ENCODE measurements at regions not wholly inside any gene's neighbourhood (a gene's known extent, or its start where the extent isn't known, plus 50 kb on each side); places are given as distances from the start of the nearest gene placed in this dataset.
"Not testable (repeated sequence)": the region's sequence is repeated elsewhere in the genome, so short reads cannot be mapped to it uniquely, and the experiment has no call there.

DNA sequence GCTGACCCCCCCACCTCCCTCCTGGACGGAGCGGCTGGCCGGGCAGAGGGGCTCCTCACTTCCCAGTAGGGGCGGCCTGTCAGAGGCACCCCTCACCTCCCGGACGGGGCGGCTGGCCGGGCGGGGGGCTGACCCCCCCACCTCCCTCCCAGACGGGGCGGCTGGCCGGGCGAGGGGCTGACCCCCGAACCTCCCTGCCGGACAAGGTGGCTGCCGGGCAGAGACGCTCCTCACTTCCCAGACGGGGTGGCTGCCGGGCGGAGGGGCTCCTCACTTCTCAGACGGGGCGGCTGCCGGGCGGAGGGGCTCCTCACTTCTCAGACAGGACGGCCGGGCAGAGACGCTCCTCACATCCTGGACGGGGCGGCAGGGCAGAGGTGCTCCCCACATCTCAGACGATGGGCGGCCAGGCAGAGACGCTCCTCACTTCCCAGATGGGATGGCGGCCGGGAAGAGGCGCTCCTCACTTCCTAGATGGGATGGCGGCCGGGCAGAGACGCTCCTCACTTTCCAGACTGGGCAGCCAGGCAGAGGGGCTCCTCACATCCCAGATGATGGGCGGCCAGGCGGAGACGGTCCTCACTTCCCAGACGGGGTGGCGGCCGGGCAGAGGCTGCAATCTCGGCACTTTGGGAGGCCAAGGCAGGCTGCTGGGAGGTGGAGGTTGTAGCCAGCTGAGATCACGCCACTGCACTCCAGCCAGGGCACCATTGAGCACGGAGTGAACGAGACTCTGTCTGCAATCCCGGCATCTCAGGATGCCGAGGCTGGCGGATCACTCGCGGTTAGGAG, 66.2 kb upstream of the PAPPA2 start:
- not testable (repeated sequence) for DNase-seq (ENCODE audit: low spot score)

DNA sequence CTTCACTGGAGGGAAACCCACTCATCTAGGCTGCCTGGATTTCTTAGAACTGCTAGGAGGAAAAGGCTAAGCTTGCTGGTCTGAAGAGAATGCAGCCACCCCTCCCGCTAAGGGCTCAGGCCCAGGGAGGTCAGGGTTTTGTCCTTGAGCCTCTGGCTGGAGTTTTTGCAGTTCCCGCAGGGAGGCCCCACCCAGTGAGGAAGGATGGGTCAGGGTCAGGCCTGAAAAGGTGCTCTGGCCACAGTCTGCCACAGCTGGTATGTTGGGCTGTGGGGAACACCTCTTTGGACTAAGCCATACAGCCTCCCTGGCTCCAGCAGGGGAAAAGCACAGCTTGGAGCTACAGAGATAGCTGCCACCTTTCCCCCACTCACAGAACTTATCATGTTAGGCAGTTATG, 71.4 kb upstream of the PAPPA2 start:
- no peak for DNase-seq (ENCODE audit: low spot score)

DNA sequence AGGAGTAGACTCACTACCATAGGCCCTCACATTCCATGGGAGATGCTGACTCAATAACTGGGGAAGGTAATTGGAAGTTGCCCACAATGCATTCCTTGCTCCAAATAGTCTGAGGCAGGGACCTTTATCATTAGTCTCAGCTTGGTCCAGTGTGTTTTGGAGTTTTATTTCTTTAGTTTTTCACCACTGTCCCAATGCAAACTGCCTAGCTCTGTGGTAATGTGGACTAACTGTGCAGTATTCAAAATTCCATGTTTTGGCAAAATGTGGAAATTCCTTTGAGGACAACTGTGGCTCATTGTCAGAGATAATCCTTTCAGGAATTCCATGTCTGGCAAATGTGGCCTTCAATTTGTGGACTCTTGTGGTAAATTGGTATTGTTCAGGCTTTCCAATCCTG, 78.1 kb upstream of the PAPPA2 start:
- no peak for DNase-seq (ENCODE audit: low spot score)

DNA sequence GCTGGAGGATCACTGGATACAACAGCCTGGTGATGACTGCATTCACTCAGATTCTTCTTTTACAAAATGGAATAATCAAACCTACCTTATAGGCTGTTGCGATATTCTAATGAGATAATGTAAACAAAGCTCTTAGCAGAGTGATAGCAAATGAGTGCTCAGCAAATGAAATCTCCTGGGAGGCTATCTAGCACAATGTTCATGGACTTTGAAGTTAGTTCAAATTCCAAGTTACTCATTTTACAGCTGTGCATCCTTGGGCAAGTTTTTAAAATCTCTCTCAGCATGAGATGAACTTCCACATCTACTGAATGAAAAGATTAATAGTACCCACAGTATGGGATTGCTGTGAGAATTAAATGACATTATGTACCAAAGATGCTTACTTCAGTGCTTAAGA, 80.8 kb upstream of the PAPPA2 start:
- DNase-seq (ENCODE audit: low spot score) = no peak

DNA sequence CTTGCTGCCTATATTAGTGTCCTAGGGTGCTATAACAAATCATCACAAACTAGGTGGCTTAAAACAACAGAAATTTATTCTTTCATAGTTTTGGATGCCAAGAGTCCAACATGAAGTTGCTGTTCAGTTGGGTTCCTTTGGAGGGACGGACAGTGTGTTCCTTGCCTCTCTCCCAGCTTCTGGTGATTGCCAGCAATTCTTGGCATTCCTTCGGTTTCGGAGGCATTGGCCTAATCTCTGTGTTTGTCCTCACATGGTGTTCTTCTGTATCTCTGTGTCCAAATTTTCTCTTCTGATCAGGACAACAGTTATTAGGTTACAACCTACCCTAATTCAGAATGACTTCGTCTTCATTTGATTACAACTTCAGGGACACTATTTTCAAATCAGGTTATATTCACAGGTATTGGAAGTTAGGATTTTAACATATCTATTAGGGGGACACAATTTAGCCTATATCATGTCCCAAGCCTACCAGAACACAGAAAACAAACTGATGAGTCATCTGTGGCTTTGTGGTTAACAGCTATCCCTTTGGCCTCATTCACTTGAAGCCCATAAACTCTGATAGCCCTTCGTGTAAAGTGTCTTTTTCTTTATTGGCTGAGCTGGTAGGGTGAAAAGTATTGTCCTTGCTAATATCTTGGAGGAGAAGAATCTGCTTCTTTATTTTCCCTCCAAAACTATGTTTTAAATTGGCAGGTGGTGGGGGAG, 83.2 kb upstream of the PAPPA2 start:
- no peak for DNase-seq (ENCODE audit: low spot score)

DNA sequence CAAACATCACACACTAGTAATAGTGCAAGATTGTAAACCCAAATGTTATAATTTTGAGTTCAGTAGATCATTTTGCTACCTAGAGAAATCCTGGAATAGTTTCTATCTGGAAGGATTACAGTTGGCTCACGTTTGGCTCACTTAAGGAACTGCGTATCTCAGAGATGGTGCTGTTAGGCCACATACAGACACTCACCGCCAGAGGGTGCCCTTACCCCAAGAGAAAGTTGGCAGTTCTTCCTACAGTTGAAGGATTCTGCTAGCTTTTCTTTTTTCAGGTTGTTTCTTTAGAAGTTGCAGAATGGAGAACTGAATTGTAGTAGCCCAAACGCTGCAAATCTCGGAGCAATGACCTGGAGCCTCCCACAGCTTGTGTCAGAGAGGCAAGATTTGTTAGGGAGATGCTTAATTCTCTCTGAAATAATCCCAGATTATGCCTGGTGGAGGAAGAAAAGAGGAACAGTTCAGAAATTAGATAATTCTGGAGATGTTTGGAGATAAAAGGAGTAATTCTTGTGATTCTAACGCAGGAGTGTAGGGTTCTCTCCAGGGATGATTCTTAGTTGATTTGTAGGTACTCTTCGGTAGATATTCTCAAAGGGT, 87.9 kb upstream of the PAPPA2 start:
- peak; percentile 43 for DNase-seq (ENCODE audit: low spot score)

DNA sequence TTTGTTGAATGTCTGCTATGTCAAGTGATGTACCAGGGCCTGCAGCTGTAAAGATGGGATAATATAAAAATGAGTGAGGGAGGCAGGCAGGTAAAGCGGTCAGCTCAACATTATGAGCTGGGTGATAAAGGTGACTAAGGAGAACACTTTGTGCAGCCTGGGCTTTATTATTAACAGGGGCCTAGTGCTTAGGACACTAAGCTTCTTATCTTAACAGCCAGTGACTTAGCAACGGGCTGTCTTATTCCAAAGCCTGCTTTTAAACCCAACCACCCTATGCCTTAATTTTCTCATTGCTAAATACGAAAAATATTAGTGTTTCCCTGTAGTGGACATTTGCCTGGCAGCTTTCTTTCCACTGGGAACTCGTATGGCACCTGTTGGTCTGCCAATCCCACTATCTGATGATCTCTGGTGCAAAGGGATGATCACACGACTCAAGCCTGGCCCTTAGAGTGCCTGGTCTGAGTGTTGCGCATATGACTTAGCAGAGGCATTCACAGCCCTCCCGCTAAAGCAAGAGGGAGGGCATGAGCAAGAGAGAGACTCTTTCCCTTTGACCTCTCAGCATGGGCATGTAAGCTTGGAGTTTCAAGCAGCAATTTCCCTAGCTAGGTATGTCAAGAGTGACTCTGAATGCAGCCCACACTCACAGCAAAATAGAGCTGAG, 98.6 kb upstream of the PAPPA2 start:
- DNase-seq (ENCODE audit: low spot score) = no peak

DNA sequence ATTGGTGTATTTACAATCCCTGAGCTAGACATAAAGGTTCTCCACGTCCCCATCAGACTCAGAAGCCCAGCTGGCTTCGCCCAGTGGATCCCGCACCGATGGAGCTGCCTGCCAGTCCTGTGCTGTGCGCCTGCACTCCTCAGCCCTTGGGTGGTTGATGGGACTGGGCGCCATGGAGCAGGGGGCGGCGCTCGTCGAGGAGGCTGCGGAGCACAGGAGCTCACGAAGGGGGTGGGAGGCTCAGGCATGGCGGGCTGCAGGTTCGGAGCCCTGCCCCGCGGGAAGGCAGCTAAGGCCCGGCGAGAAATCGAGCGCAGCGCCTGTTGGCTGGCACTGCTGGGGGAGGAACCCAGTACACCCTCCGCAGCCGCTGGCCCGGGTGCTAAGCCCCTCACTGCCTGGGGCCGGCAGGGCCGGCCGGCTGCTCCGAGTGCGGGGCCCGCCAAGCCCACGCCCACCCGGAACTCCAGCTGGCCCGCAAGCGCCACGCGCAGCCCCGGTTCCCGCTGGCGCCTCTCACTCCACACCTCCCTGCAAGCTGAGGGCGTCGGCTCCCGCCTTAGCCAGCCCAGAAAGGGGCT, 113.8 kb upstream of the PAPPA2 start:
- not testable (repeated sequence) for DNase-seq (ENCODE audit: low spot score)

DNA sequence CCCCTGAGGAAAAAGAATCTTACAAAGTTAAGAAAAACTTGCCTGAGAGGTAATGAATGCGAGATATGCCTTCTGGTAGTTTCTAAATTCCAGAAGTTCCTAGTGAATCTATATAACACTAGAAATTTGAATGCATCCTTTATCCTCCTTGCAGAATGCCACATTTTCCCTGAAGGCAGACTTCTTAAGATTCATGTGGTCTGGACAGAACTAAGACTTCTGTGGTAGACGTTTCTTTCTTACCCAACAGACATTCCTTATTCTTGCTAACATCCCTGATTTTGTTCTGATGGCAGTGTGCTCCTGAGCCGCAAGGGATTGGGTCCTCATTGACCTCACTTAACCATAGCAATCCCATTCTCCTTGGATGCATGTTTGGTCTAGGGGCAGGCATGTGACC, 121.3 kb upstream of the PAPPA2 start:
- no peak for DNase-seq (ENCODE audit: low spot score)

DNA sequence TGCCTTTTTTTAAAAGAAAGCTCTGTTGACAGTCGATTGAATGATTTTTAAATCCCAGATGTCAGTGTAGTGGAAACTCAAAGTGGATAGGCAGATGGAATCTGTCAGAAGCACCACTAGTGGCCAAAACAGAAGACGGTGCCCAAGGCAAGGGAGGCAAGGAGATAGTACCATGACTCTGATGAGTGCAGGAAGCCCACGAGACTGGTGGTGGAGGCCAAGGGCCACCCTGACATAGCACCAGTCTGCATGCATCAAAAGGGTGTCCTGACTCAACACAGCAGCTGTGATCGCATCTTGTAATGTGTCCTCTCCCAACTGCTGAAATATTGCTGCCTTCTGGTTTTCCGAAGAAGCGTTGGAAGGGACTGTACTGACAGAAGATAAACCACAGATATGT, 124.1 kb upstream of the PAPPA2 start:
- DNase-seq (ENCODE audit: low spot score) = no peak

DNA sequence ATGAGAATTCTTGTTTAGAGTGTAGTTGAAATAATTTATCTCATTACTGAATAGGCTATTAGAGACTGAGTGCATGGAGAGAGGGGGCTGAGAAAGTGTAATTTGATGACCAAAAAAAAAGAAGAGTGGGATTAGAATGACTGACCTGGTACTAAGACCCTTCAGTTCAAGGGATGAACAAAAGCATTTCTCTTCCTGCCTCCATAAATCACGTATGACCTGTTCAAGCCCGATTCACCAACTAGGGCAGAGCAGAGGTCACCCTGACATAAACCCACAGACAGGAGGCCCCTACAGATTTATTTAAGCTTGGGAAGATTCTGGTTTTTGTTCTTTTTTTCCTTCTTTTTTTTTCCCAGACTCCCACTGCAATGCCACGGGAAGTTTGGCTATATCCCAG, 123.7 kb upstream of the COP1 start:
- no peak for DNase-seq (ENCODE audit: low spot score)

DNA sequence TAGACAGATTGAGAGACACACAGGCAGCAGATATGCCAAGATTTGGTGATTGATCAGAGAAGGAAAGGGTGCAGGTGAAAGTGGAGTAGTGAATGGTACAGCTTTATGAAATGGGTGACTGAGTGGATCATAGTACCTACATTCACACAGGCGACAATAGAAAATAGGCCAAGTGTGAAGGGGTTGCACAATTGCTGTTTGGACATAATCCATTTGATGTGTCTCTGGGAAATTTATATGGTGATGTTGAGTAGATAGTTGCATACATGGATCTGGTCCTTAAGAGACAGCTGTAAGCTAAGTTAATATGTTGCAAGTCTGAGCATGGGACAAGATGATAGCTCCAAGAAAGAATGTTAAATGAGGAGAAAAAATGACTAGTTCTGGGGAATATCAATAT, 118.6 kb upstream of the COP1 start:
- DNase-seq (ENCODE audit: low spot score) = no peak

DNA sequence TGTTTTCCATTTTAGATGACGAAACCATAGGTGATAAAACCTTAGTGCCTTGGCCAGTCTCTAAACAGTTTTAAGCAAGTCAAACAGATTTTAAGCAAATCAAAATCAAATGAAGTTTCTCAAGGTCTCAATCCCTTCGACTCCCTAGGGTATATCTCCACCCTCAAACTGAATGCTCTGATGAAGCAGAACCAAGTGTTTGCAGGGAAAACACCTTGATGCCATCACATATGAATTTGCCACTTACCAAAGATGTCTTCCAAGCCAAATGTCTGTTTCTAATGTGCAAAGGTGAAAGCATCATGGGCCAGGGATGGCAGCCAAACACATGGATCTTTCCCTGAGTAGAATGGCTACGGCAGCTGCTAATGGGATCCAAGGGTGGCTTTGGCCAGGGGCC, 116.4 kb upstream of the COP1 start:
- no peak for DNase-seq (ENCODE audit: low spot score)

DNA sequence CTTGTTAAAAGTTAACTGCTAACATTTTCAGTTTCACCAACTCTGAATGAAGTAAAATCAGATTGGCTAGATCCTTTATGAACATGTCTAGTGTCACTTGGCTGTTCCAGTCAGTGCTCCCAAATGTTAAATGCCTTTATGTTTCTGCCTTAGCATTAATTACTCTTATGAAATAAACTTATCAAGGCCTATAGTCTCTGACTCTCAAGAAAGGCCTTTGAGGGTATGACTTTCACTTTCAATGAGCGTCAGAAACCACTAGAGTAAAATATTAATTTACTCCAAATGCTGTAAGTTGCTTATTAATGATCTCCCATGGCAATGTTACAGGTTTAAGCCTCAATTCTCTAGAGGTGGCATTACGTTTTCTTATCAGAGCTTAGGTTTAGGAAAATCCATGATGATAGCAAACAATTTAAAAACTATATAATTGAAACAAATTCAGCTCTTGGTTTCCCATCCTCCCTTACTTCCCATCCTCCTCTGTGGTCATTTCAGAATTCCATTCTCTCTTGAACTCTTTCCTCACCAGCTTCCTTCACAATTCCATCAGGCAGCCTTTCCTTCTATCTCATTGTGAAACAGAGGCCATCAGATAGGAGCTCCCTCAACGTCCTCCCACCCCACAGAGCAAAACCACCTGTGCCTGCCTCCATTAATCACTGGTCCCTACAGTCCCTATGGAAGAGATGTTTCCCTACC, 108.6 kb upstream of the COP1 start:
- no peak for DNase-seq (ENCODE audit: low spot score)

DNA sequence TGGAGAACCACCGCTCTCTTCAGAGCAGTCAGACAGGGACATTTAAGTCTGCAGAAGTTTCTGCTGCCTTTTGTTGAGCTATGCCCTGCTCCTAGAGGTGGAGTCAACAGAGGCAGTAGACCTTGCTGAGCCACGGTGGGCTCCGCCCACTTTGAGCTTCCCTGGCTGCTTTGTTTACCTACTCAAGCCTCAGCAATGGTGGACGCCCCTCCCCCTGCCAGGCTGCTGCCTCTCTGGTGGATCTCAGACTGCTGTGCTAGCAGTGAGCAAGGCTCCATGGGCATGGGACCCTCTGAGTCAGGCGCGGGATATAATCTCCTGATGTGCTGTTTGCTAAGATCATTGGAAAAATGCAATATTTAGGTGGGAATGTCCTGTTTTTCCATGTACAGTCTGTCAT, 89.5 kb upstream of the COP1 start:
- DNase-seq (ENCODE audit: low spot score) = not testable (repeated sequence)

DNA sequence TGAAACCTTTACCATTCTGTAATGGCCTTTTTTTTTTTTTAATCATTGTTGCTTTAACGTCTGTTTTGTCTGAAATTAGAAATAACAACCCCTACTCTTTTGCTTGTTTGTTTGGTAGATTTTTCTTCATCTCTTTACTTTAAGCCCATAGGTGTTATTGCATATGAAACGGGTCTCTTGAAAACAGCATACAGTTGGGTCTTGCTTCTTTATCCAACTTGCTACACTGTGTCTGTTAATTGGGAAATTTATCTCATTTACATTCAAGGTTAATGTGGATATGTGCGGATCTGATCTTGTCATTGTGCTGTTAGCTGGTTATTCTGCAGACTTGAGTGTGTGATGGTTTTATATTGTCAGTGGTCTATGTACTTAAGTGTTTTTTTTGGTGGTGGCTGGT, 78.9 kb upstream of the COP1 start:
- DNase-seq (ENCODE audit: low spot score) = no peak

DNA sequence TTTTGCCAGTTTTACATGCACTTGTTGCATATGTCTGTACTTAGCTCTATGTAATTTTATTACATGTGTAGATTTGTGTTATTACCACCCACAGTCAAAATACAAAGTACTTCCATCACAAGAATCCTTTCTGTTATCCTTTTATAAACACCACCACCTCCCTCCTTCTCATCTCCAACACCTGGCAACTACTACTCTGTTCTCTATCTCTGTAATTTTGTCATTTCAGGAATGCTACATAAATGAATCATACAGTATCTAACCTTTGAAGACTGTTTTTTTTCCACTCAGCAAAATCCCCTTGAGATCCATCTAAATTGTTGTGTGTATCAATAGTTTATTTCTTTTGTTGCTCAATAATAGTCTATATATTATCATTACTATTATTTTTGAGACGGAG, 64.5 kb upstream of the COP1 start:
- no peak for DNase-seq (ENCODE audit: low spot score)
